ENCODE measurements at regions not wholly inside any gene's neighbourhood (a gene's known extent, or its start where the extent isn't known, plus 50 kb on each side); places are given as distances from the start of the nearest gene placed in this dataset.

- intact Hi-C loops (cut with DNase I), result no loop called here
These were observed 147.2 kb upstream of the HAAO start for GRCh38 chr2:42939411-42940206.

GRCh38 chr2:42938671-42939370, 146.4 kb upstream of the HAAO start:
- H3K27ac ChIP-seq, result peak overlapping the region in 2 of 4 donors; percentile 12 to 31
- no peak for TF ChIP-seq CTCF (IDR thresholded peaks at IDR 0.05)
- no peak for TF ChIP-seq POLR2A (IDR thresholded peaks at IDR 0.05)
- WGBS, 2 donors, result 94 to 97% methylated on average over 3 of the region's 3 CpGs

More at GRCh38 chr2:42939411-42940206, 147.2 kb upstream of the HAAO start:
- H3K36me3 ChIP-seq (replicated peaks in 1 of 2; ENCODE audit: insufficient read depth in 1 of 2, low read depth in 2 of 2), result no peaks in the 10 kb centered on the region
- TF ChIP-seq CTCF (IDR thresholded peaks at IDR 0.05) (no peak), POLR2A (IDR thresholded peaks at IDR 0.05) (no peak)
- DNase-seq (no peak), ATAC-seq (peak; percentile 55)
- no peaks in the 10 kb centered on the region for H3K27me3 ChIP-seq
- WGBS, 2 donors, result 69 to 73% methylated on average over 9 to 11 of the region's 11 CpGs
- no peak overlapping the region for H3K4me3 ChIP-seq
- peaks cover 7% of the 10 kb centered on the region for H3K4me1 ChIP-seq
- no peaks in the 10 kb centered on the region for H3K9me3 ChIP-seq
- H3K27ac ChIP-seq, result peak overlapping the region in 2 of 4 donors; percentile 12 to 31

GRCh38 chr2:42937171-42937875, 144.9 kb upstream of the HAAO start:
- Histone ChIP-seq H3K4me1 (peaks cover 7% of the 10 kb centered on the region), H3K27ac (no peak overlapping the region), H3K9me3 (no peaks in the 10 kb centered on the region), H3K27me3 (no peaks in the 10 kb centered on the region), H3K4me3 (no peak overlapping the region), H3K36me3 (replicated peaks in 1 of 2; ENCODE audit: insufficient read depth in 1 of 2, low read depth in 2 of 2) (no peaks in the 10 kb centered on the region)
- whole genome bisulfite sequencing, 2 donors, result 90 to 93% methylated on average over 13 to 16 of the region's 16 CpGs
- DNase-seq (no peak), ATAC-seq (no peak)
- intact Hi-C loops (cut with DNase I), result no loop called here
- TF ChIP-seq CTCF (IDR thresholded peaks at IDR 0.05) (no peak), POLR2A (IDR thresholded peaks at IDR 0.05) (no peak)

More at GRCh38 chr2:42938671-42939370, 146.4 kb upstream of the HAAO start:
- no peaks in the 10 kb centered on the region for H3K36me3 ChIP-seq (replicated peaks in 1 of 2; ENCODE audit: insufficient read depth in 1 of 2, low read depth in 2 of 2)
- intact Hi-C loops (cut with DNase I), result no loop called here
- no peaks in the 10 kb centered on the region for H3K27me3 ChIP-seq
- ATAC-seq, result no peak
- peaks cover 7% of the 10 kb centered on the region for H3K4me1 ChIP-seq
- no peaks in the 10 kb centered on the region for H3K9me3 ChIP-seq
- no peak for DNase-seq
- H3K4me3 ChIP-seq, result no peak overlapping the region

GRCh38 chr2:42935692-42936671, 143.6 kb upstream of the HAAO start:
- 70 to 79% methylated on average over 12 to 13 of the region's 13 CpGs for WGBS, 2 donors
- H3K27me3 ChIP-seq, result no peaks in the 10 kb centered on the region
- no peak for TF ChIP-seq CTCF (IDR thresholded peaks at IDR 0.05)
- no peak for TF ChIP-seq POLR2A (IDR thresholded peaks at IDR 0.05)
- H3K4me1 ChIP-seq, result peaks cover 7% of the 10 kb centered on the region
- H3K9me3 ChIP-seq, result no peaks in the 10 kb centered on the region
- no peak overlapping the region for H3K4me3 ChIP-seq
- DNase-seq, result no peak
- H3K36me3 ChIP-seq (replicated peaks in 1 of 2; ENCODE audit: insufficient read depth in 1 of 2, low read depth in 2 of 2), result no peaks in the 10 kb centered on the region
- no peak overlapping the region for H3K27ac ChIP-seq
- intact Hi-C loops (cut with DNase I), result no loop called here
- no peak for ATAC-seq

Measured in body of pancreas (tissue), 4 donors.